Activated T-cell treated with anti-CD3 and anti-CD28 coated beads, Interleukin-2, amount 50 U/mL, for 48 hours (primary cell): ENCODE measurements at regions not wholly inside any gene's neighbourhood (a gene's known extent, or its start where the extent isn't known, plus 50 kb on each side); places are given as distances from the start of the nearest gene placed in this dataset.

ENCODE experiments used
- DNase-seq, 2 experiments: peaks; one replicate each; pipeline ENCODE4 v3.0.0-alpha.2; 2020

DNA sequence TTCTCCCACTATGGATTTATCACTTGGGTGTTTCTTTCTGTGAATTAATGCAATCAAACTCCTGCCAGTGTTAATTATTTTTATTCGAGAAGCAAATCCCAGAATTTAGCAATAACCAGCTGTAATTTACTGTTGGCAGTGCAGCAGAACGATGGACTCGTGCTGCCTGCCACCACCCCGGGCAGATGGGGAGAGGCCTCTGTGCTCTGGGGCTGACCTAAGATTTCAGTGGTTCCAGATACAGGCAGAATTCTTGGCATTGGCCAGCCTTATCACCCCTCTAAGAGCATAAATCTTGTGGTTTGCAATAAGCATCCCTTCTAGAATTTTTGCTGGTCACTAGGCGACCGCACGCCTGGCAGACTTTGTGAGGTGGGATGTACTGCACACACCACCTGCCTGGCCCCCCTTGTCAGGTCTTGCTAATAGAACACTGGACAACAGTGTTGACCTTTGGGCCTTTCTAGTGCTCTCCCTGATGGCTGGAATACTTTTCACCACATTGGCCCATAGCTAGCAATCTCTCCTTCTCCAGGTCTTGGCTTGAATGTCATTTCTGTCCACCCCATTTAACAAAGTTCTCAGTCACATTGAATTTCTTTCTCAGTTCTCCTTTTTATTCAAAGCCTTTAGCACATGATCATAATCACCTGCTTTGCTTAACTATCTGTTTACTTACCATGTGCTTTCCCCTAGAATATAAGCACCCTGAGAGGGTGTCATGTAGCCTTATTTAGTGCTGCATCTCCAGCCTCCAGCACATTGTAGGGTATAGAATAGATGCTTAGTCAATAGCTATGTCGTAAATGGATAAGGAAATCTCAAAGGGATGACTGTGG is 122.1 kb upstream of the DYNLRB2 start:
- DNase-seq: no peak

DNA sequence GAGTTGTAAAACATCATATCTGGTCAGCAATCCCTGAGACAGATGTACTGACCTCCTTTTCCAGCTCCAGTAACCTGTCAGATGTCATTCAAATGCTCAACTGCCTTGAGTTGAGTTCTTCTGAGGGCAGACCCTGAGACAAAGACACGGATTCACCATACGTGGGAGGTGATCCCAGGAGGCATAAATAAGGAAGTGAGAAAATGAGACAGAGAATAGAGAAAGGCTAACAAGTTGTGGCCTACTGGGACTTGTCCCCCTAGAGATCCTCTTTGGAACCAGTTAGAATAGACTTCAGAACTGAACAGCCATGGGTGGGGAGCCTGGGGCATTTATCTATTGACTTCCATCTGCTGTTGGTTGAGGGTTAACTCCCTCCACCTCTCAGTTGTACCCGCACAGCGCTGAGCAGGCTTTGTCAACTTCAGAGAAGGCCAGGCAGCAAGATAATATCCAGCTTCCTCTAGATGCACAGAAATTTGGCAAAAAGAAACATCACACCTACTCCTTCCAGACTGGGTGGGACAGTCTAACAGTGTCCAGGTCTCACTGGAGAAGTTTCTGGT is 123.0 kb upstream of the DYNLRB2 start:
- no peak for DNase-seq

DNA sequence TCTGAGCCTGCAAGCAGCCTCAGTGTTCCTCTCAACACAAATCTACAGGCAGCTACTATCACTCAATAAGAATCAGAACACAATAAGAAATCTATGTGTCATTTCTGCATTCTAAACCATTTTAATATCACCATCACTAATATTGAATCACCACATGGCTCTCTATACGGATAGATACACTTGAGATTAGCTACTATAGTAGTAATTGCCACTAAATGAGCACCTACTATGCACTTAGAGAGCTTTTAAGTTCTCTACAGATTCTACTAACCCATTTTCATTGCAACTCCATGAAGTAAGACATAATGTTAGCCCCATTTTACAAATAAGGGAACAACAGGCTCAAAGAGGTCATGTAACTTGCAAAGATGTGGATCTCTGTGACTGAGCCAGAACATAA is 132.8 kb upstream of the DYNLRB2 start:
- no peak for DNase-seq

DNA sequence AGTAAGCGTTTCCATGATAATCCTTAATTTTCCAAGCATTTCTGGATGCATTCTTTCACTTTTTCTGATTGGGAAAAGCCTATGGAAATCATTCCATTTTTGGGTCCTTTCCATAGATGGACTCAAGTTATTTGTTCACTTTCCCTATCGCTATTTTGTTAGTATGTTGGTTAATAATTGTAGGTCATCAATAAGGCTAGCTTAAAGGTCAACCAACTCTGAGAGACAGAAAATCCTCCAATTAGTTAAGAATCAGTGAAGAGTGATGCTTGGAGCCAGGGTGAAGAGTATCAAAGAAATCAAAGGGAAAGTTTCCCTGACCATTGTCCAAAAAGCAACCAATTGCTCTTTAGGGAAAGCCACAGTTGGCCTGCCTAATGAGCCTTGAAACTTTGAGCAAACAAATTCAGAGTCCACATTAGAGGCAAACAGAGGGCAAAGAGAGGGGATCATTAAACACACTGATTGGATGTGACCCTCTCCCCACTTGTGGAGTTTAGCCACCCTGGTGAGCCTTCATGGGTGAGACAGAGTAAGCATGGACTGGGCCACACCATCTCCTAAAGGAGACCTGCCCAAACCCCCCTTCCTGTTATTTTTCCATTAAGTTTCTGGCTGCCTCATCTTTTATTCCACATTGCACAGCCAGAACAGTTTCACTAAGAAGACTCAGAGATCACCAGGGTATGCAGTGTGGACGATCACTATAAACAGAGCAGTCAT is 133.4 kb upstream of the DYNLRB2 start:
- DNase-seq: no peak

DNA sequence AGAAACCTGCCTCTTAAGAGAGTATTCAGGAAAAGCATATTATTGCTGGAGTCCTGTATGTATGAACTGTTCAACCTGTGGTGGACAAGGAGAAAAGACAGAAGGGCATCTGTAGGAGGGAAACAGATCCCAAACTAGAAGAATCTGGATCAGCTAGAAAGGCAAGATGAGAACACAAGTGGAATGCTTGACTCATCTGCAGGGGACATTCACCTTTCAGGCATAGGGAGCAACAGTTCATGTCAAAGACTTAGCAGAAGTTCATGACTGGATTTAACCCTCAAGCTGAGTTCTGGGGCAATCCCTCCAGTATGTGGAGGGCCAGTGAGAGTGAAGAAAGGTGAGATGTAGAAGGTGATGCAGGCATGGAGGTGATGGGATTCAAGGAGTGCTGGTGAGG is 135.9 kb upstream of the DYNLRB2 start:
- no peak for DNase-seq

DNA sequence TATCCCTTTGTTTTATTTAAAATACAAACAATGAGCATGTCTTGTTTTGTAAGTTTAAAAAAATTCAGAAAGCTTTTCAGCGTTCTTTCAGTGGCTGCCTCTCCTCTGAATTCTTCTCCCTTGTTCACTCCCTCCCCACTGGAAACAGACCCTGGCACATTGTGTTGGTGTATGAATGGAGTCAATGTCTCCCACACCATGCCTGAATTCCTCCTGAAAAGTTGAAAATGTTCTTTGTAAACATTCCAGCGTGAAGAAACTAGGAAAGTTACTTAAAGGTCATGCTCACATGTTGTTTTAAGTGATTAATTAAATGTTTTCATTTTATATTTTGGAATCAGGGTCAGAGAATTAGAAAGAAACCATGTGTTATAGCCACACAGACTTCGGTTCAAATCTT is 136.9 kb upstream of the DYNLRB2 start:
- no peak for DNase-seq

DNA sequence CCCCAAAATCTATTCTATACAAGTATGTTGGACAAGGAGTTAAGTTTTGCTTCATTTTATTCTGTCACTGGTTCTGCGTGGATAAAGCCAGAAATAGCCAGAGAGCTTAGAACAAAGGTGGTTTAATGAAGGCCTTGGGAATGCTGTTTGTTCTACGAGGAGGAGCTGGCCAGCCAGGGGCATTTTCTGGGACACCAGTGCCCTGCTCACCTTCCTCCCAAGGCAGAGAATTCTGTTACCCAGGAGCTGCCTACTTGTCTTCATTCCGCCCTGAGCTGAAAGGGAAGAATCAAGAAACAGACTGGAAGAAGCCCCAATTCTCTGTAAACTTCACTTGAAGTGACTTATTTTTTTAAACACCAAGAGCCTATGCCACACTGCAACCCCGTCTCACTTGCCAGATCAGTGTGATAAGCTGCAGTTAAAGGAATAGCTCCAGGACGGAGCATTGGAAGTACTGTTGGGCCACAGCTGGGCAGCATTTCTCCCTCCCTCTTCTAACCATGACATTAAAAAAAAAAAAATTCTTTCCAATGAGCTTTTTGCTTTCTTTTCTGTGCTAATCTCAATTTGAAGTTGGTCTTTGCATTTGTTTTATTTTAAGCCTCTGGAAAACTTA is 149.8 kb upstream of the DYNLRB2 start:
- DNase-seq: no peak

DNA sequence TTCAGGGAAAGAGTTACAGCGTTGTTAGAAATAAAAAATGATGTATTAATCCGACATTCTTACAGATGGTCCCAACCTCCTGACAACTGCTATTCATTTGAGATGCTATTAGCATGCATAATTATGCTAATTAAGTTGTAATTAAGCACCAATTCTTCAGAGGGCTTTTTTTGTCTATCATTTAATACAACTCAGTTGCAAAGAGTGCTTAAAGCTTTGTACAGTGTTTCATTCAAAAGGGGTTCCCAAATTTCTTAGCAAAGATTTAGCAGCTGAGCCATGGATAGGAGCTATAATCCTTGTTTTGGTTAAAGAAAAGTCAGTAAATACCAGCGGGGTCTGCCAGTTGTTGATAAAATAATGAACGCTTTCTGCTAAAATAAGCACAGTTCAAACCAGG is 150.7 kb upstream of the DYNLRB2 start:
- no peak for DNase-seq

DNA sequence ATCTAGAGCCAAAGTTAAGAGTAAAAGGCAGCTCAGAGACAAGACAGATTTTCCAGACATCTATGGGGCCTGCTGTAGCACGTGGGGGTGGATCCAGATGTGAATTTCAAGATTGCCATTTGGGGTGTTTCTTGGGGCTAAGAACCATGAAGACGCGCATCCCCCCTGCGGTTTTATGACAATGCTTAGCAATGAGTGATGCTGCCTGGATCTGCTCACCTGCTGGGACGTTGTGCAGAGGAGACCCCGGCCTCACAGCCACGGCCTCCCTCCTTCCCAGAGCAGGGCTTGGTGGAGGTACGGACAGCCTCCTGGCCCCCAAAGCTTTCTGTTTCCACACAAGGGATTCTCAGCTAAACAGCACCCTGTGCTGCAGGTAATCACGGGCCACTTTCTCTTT is 151.5 kb upstream of the DYNLRB2 start:
- DNase-seq: no peak

DNA sequence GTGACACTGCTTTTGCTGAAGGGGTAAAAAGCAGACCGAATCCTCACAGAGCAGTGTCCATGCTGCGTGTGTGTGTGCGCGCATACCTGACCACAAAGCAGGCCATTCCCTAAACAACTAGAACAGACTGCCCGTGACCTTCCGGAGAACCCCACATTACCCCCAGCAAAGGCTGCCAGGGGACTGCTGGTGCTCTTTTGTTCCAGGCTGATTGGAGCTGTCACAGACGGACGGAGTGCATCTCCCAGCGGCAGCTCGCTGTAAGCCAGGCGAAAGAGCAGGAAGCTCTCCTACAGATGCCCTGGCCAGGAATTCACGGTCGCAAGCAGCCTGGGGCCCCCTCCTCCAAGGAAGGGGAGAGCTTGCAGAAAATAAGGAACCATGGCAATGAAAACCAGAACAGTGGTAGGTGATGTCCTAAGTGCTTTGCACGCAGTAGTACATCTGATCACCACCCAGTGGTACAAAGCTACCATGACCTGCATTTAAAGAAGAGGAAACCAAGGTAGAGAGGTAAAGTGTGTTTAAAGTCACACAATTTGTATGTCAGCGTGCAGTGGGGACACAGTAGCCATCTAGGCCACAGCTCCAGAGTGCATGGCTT is 153.4 kb upstream of the DYNLRB2 start:
- no peak for DNase-seq

DNA sequence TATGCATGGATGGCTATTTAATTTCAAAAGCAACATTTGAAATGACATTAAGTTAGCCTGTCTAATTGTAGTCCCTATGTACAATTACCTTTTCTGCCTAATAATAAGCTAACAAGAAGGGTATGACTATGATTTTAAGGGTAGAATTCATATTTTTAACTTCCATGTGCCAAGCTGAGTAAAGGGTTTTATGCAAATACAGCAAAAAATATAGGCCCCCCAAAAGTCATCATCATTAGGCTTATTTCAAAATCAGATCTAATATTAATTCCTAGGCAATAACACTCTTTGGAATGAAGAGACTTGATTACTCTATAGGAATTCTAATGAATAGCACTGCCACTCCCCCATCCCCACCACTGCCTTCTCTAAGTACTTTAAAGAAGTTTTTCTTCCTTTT is 155.9 kb upstream of the DYNLRB2 start:
- DNase-seq: no peak

DNA sequence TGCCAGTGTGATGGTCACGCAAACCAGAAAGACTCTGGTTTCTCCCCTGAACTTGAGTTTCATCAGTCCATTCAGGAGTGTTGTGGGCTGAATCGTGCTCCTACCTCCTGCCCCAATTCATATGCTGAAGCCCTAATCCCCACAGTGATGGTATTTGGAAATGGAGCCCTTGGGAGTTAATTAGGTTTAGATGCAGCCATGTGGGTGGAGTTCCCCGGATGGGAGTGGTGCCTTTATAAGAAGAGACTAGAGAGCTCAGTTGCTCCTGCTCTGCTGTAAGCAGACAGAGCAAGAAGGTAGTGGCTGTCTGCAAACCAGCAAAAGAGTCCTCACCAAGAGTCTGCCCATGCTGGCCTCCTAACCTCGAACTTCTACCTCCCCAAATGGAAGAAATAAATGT is 160.3 kb upstream of the DYNLRB2 start:
- no peak for DNase-seq

DNA sequence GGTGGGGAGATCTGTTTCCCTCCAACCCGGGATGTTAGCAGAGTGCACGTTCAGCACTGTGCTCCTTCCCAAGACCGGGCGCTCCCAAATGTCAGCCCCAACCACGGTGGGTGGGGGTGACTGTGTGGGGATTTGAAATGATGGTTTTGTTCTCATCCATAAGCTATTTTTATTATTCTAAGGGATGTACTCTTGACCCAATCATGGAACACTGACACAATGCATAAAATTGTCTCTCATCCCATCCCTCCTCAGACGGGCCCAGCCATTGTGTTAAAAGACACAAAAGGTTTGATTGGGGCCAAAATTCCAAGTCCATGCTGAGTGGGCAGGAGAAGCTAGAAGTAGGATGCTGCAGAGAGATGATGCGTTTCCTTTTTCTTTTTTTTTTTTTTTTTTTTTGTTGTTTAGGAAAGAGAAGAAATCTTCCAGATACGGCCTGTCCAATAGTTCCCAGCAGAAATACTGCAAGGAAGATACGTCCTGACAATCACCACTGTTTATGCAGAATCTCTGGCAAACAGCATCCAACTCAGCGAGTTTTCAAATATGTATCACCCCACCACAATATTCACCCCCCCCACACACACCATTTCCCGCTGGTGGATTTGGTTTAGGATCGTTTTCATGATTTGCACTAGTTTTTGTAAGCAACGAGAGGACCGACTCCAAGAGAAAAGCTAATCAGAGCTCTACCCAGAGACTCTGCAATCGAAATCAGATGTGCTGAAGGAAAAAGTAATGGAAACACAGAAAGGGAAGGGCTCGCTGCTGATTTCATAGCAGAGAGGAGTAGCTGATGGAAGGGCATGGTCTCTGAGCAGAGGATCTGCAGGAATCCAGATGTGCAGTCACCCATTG is 163.5 kb upstream of the DYNLRB2 start:
- DNase-seq: no peak

DNA sequence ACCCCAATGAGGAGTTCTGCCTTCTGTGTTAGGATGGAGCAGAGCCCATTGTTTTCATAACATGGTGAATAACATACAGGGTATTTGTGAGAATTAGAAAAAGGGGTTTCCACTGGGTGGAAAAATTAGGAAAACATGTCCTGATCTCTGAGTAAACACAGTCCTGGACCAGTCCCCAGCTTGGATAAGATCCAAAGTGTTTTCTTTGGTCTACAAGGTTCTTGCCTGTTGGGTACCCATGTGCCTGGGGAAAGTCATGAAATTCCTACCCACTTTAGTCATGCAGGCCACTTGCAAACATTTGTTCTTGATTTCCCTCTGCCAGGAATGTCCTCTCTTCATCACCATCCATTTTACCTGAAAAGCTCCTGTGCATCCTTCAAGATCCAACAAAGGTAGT is 164.8 kb upstream of the DYNLRB2 start:
- DNase-seq: no peak

DNA sequence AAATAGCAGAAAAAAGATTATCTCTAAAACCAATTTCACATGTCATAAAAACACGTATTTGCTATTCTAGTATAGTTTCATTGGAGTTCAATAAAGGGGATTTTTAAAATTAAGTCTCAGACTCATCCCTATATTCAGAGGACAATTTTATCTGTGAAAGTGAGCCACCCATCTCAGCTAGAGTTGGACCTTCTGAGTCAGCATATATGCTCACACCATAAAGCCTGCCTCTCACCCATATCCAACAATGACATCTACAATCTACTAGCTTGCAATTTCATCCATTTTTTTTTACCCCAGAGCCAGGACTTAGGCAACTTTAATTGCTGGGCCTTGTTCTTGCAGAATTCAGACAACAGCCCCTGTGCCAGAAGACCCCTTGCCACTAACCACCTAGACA is 165.3 kb upstream of the DYNLRB2 start:
- DNase-seq: no peak

DNA sequence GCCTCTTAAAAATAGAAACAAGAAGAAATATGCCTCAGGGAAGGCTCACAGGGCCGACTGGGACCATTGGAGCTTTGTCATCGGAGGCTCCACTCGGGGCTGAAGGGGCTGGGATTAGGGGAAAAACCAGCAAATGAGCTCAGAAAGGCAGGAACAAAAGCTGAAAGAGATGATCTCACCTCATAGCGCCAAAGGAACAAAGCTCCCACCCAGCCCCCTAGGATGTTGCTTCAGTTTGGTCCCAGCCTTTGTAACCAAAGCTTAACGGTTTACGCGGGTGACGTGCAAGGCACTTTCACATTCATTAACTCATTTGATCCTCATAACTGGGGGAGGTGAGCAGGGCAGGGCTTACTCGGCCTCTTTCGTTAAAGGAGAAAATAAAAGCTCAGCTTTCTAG is 168.5 kb upstream of the DYNLRB2 start:
- DNase-seq: no peak

DNA sequence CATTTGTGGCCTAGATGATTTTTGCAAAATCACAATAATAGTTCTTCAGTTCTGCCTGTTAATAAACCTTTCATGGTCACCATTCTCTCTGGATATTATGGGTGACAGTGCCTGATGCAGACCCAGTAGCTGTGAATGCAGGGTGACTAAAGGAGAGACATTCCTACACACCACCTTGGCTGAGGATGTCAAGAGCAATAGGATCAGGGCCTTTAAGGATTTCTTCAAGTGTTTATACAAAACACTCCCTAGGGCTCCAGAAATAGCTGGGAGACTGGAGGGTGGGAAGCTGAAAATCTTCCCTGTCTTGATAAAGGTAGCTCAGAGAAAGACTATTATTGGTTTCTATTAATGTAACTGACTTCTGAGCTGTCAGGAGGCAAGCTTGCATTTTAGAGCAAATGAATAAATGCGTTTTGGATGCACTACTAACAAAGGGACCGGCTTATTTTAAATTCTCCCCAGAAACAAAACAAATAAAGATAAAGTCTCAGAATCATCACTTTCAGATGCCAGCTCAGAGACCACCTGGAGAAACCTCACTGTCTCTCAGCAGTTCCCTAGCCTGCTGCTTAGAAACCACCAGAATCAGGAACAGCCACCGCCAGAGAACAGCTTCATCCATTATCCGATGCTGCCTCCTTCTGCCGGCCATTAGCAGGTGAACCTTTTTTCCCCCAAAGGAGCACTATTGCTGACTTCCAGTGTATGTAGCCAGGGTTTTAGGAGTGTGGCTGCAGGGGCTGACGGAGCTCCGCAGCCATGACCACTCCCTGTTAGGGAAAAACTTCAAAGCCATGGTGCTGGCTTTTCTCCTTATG is 171.4 kb upstream of the DYNLRB2 start:
- DNase-seq: no peak

DNA sequence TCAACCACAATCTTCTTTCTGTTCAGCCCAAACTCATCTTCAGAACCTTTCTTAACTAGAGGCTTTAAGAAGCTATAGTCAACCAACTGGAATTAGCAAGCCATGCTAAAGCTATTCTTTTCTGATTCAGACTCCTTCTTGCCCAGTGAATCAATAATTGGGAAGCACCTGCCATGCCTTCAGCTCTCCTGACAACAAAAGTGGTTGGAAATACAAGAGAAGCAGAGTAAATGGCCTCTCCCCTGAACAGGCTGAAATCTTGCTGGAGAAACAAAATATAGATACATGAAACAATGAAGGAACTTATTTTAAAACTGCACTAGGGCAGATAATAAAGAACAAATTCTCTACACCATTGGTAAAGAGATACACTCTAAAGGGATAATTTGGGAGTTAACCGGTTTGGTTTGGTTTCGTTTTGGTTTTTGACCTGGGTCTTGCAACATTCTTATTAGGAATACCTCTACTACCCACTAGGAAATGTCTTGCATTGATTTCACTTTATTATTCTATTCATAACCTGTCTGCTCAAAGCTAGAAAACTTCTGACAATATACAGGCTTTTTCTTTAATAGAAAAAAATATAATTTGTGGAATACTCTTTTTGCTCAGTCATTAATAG is 173.6 kb upstream of the DYNLRB2 start:
- no peak for DNase-seq

DNA sequence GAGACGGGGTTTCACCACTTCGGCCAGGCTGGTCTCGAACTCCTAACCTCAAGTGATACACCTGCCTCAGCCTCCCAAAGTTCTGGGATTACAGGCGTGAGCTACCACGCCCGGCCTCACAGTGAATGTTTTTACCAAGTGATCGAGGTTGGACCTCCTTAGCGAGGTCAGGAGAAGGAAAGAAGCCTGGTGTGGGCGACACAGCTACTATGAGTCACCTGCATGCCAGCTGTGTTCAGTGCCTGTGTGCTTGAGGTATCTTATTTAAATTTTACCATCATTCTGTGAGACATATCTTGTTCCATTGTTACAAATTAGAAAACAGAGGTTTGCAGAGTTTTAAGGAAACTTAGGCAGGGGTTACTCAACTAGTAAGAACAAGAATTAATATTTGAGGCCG is 174.8 kb upstream of the DYNLRB2 start:
- no peak for DNase-seq

DNA sequence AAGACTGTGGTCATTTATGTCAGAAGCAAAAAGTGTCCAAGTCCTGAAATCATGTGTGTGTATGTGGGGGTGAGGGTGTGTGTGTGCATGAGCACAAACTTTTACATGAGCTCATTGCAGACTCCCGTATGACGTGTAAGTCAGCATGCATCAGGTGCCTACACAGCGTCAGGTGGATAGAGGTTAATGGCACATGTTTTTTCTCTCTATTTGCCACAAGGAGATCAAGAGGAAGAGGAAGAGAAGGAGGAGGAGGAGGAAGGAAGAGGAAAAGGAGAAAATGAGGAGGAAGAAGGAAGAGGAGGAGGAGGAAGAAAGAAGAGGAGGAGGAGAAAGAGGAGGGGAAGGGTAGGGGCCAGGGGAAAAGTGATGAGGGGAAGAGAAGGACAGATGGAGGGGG is 178.0 kb upstream of the DYNLRB2 start:
- no peak for DNase-seq

DNA sequence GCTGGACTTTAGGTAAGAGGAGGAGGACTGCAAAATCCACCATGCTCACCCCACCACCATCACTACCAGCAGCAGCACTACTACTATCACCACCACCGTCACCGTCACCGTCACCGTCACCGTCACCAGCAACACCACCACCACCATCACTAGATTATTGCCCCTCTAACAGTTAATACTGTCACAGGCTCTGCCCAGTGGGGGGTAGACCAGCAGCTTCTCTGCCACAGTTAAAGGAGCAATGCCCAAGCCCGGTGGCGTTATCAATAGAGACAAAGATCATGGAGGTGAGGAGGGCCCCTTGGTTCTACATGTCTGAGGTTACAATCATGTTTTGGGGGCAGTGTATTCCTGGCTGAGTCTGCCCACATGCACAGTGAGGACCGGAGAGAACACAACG is 184.4 kb upstream of the DYNLRB2 start:
- DNase-seq: no peak
